ENCODE measurements at regions not wholly inside any gene's neighbourhood (a gene's known extent, or its start where the extent isn't known, plus 50 kb on each side); places are given as distances from the start of the nearest gene placed in this dataset.
"Not testable (repeated sequence)": the region's sequence is repeated elsewhere in the genome, so short reads cannot be mapped to it uniquely, and the experiment has no call there.

DNA sequence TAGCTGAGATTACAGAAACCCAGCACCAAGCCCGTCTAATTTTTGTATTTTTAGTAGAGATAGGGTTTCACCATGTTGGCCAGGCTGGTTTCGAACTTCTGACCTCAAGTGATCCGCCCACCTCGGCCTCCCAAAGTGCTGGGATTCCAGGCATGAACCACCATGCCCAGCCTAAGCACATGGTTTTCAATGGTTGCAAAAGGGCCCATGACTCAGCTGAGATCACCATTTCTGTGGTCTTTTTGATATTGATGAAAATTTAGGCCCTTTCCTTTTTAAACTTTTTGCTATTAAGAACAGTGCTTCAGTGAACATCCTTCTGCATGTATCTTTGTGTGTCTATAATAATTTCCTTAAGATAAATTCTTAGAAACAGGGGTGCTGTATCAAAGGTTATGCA is 74.2 kb upstream of the CTBP2 start:
- TF ChIP-seq, protein P1, sequence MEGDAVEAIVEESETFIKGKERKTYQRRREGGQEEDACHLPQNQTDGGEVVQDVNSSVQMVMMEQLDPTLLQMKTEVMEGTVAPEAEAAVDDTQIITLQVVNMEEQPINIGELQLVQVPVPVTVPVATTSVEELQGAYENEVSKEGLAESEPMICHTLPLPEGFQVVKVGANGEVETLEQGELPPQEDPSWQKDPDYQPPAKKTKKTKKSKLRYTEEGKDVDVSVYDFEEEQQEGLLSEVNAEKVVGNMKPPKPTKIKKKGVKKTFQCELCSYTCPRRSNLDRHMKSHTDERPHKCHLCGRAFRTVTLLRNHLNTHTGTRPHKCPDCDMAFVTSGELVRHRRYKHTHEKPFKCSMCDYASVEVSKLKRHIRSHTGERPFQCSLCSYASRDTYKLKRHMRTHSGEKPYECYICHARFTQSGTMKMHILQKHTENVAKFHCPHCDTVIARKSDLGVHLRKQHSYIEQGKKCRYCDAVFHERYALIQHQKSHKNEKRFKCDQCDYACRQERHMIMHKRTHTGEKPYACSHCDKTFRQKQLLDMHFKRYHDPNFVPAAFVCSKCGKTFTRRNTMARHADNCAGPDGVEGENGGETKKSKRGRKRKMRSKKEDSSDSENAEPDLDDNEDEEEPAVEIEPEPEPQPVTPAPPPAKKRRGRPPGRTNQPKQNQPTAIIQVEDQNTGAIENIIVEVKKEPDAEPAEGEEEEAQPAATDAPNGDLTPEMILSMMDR (optimal IDR thresholded peaks at IDR 0.05 in 1 of 3, IDR thresholded peaks at IDR 0.05 in 1 of 3, conservative IDR thresholded peaks at IDR 0.05 in 1 of 3; ENCODE audit: extremely low read depth in 1 of 3, insufficient read depth in 2 of 3, low read length in 3 of 3), result not testable (repeated sequence)
- TF ChIP-seq EZH2 (IDR thresholded peaks at IDR 0.05; ENCODE audit: low read length), result not testable (repeated sequence)

All from keratinocyte (primary cell).